ENCODE measurements at regions not wholly inside any gene's neighbourhood (a gene's known extent, or its start where the extent isn't known, plus 50 kb on each side); places are given as distances from the start of the nearest gene placed in this dataset.

- TF ChIP-seq CTCF (IDR thresholded peaks at IDR 0.05; ENCODE audit: low read depth, low read length, missing control alignments): no peak
- Histone ChIP-seq H3K27me3 (replicated peaks) (peaks cover 4% of the 10 kb centered on the region), H3K4me3 (ENCODE audit: low read depth, low read length) (no peak overlapping the region), H3K36me3 (replicated peaks) (no peaks in the 10 kb centered on the region), H3K27ac (no peak overlapping the region)
- no peak for DNase-seq
- in situ Hi-C loops (cut with HindIII; ENCODE audit: low pct_ligation_motif_present, low sequenced_read_pairs): no loop called here
Observed at GRCh38 chr2:242051463-242051862, 181.9 kb downstream of the RTP5 start.

GRCh38 chr2:242052421-242052820 is 182.9 kb downstream of the RTP5 start:
- in situ Hi-C loops (cut with HindIII; ENCODE audit: low pct_ligation_motif_present, low sequenced_read_pairs): no loop called here
- peaks cover 6% of the 10 kb centered on the region for H3K27me3 ChIP-seq (replicated peaks)
- no peak overlapping the region for H3K4me3 ChIP-seq (ENCODE audit: low read depth, low read length)
- no peaks in the 10 kb centered on the region for H3K36me3 ChIP-seq (replicated peaks)
- no peak for DNase-seq
- no peak for TF ChIP-seq CTCF (IDR thresholded peaks at IDR 0.05; ENCODE audit: low read depth, low read length, missing control alignments)
- H3K27ac ChIP-seq: no peak overlapping the region

GRCh38 chr2:242053921-242054320 is 184.4 kb downstream of the RTP5 start:
- Histone ChIP-seq H3K27me3 (replicated peaks) (peaks cover 2% of the 10 kb centered on the region), H3K27ac (no peak overlapping the region), H3K4me3 (ENCODE audit: low read depth, low read length) (no peak overlapping the region), H3K36me3 (replicated peaks) (no peaks in the 10 kb centered on the region)
- no peak for DNase-seq
- in situ Hi-C loops (cut with HindIII; ENCODE audit: low pct_ligation_motif_present, low sequenced_read_pairs): no loop called here
- TF ChIP-seq CTCF (IDR thresholded peaks at IDR 0.05; ENCODE audit: low read depth, low read length, missing control alignments): no peak

DNA sequence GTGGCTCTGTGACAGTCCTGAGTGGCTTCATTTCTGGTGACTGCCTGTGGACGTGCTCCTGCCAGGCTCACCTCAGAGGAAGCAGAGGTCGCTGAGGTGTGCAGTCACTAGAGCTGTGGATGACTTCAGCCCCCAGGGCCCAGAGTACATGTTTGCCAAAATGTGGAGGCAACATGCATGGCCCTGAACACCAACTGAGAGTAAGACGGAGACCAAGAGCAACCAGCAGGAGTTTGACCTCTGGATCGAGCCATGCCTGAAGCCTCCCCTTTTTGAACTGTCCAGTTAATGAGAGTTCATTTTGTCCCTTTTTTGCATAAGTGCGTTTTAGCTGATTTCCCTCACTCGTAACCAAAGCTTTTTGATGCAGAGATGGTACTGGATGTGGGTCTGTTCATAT is 184.9 kb downstream of the RTP5 start:
- H3K27me3 ChIP-seq (replicated peaks): peaks cover 2% of the 10 kb centered on the region
- no peak overlapping the region for H3K4me3 ChIP-seq (ENCODE audit: low read depth, low read length)
- no peak for DNase-seq
- in situ Hi-C loops (cut with HindIII; ENCODE audit: low pct_ligation_motif_present, low sequenced_read_pairs): no loop called here
- H3K36me3 ChIP-seq (replicated peaks): no peaks in the 10 kb centered on the region
- no peak overlapping the region for H3K27ac ChIP-seq
- no peak for TF ChIP-seq CTCF (IDR thresholded peaks at IDR 0.05; ENCODE audit: low read depth, low read length, missing control alignments)

DNA sequence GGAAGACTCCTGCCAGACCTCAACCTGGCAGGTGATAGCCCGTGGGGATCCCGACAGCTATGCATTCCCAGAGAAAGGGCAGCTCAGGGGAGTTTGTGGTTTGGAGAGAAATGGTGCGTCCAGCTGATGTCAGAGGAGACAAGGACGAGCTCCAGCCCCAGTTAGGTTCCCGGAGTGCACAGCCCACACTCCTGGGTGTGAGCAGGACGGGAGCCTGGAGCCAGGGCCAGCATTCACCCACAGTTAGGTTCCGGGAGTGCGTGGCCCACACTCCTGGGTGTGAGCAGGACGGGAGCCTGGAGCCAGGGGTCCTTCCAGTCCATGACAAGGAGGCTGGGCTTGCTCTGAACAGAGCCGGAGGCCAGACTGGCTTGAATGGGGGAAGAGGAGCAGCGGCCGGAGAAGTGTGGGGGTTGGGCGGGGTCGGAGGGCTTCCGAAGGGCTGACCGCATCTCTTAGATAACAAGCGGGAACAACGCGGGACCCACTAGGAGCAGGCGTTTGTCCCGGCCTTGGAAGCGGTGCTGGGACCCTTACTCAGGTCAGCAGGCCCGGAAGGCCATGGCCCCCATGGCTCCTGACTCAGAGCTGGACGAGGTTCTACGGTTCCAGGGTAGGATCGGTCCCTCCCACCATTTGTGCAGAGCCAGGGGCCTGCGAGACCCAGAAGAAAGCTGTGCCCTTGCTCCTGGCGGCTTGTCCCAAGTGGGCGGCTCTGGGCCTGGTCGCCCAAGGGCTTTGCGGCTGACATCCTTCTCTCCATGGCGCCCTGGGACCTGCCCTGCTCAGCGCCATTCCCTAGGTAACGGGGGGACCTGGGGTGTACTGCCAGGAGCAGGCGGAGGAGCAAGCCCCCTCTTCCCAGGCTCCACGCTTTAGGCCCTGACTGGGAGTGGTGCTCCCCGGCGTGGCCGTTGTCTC is 185.6 kb downstream of the RTP5 start:
- in situ Hi-C loops (cut with HindIII; ENCODE audit: low pct_ligation_motif_present, low sequenced_read_pairs): no loop called here
- DNase-seq: no peak
- peaks cover 2% of the 10 kb centered on the region for H3K27me3 ChIP-seq (replicated peaks)
- H3K27ac ChIP-seq: no peak overlapping the region
- H3K4me3 ChIP-seq (ENCODE audit: low read depth, low read length): no peak overlapping the region
- no peak for TF ChIP-seq CTCF (IDR thresholded peaks at IDR 0.05; ENCODE audit: low read depth, low read length, missing control alignments)
- no peaks in the 10 kb centered on the region for H3K36me3 ChIP-seq (replicated peaks)
